Peyer's patch (tissue), 4 donors: ENCODE measurements at regions not wholly inside any gene's neighbourhood (a gene's known extent, or its start where the extent isn't known, plus 50 kb on each side); places are given as distances from the start of the nearest gene placed in this dataset.

Source experiments
- POLR2A ChIP-seq, 2 donors: fragments of 450-650 bp; IDR thresholded peaks; one replicate each; pipeline ENCODE4 v1.5.1; 2017; ENCODE audit warnings: antibody characterized with exemption in 2 of 2, mild to moderate bottlenecking in 2 of 2, moderate library complexity in 2 of 2
- TF ChIP-seq, protein P1 (sequence below), 6 experiments: fragments of 450-650 bp in 4 of 6; fragments of 200-600 bp in 2 of 6; sonication (generic) in 1 of 6; IDR thresholded peaks; one replicate each; pipeline ENCODE4 v1.5.1; 2017 to 2019; ENCODE audit warnings: antibody characterized with exemption in 6 of 6, mild to moderate bottlenecking in 3 of 6, moderate library complexity in 1 of 6

DNA sequence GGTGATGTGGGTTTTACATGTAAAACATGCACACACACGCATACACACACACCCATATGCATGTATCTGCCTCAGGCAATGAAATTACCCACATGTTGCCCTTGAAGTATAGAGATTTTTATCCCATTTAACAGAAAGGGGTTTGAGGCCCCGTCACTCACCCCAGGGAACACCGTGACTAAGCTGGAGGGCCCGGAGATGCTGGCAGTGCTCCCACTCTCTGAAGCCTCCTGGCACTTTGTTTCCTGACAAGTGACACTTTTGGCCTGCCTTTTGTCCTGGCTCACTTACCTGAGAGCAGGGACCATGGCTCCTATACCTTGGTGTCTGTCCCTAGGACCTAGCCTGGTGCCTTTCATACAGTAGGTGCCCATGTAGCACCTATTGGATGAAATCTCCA, 50.0 kb upstream of the TNRC6C start:
- TF ChIP-seq, protein P1, sequence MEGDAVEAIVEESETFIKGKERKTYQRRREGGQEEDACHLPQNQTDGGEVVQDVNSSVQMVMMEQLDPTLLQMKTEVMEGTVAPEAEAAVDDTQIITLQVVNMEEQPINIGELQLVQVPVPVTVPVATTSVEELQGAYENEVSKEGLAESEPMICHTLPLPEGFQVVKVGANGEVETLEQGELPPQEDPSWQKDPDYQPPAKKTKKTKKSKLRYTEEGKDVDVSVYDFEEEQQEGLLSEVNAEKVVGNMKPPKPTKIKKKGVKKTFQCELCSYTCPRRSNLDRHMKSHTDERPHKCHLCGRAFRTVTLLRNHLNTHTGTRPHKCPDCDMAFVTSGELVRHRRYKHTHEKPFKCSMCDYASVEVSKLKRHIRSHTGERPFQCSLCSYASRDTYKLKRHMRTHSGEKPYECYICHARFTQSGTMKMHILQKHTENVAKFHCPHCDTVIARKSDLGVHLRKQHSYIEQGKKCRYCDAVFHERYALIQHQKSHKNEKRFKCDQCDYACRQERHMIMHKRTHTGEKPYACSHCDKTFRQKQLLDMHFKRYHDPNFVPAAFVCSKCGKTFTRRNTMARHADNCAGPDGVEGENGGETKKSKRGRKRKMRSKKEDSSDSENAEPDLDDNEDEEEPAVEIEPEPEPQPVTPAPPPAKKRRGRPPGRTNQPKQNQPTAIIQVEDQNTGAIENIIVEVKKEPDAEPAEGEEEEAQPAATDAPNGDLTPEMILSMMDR (IDR thresholded peaks at IDR 0.05): no peak
- TF ChIP-seq POLR2A (IDR thresholded peaks at IDR 0.05): no peak
